ENCODE measurements at regions not wholly inside any gene's neighbourhood (a gene's known extent, or its start where the extent isn't known, plus 50 kb on each side); places are given as distances from the start of the nearest gene placed in this dataset.
A peak's percentile ranks its signal among the peaks of the same experiment; 100 is the strongest.

GRCh38 chr4:111274060-111274459 is 651.2 kb upstream of the PITX2 start:
- H3K4me3 ChIP-seq (ENCODE audit: low read depth, low read length) = no peak overlapping the region
- TF ChIP-seq, protein P1, sequence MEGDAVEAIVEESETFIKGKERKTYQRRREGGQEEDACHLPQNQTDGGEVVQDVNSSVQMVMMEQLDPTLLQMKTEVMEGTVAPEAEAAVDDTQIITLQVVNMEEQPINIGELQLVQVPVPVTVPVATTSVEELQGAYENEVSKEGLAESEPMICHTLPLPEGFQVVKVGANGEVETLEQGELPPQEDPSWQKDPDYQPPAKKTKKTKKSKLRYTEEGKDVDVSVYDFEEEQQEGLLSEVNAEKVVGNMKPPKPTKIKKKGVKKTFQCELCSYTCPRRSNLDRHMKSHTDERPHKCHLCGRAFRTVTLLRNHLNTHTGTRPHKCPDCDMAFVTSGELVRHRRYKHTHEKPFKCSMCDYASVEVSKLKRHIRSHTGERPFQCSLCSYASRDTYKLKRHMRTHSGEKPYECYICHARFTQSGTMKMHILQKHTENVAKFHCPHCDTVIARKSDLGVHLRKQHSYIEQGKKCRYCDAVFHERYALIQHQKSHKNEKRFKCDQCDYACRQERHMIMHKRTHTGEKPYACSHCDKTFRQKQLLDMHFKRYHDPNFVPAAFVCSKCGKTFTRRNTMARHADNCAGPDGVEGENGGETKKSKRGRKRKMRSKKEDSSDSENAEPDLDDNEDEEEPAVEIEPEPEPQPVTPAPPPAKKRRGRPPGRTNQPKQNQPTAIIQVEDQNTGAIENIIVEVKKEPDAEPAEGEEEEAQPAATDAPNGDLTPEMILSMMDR (conservative IDR thresholded peaks at IDR 0.05; ENCODE audit: low read depth, low read length) = no peak
- no peak for DNase-seq (ENCODE audit: low read depth)

- TF ChIP-seq, protein P1 (conservative IDR thresholded peaks at IDR 0.05; ENCODE audit: low read depth, low read length) = no peak
- no peak for DNase-seq (ENCODE audit: low read depth)
These were observed 651.6 kb upstream of the PITX2 start for GRCh38 chr4:111274486-111274885.

GRCh38 chr4:111281219-111281618 is 658.3 kb upstream of the PITX2 start:
- TF ChIP-seq, protein P1 (conservative IDR thresholded peaks at IDR 0.05; ENCODE audit: low read depth, low read length) = no peak
- DNase-seq (ENCODE audit: low read depth) = no peak
- H3K4me3 ChIP-seq (ENCODE audit: low read depth, low read length) = no peak overlapping the region

More at GRCh38 chr4:111274486-111274885, 651.6 kb upstream of the PITX2 start:
- H3K4me3 ChIP-seq (ENCODE audit: low read depth, low read length) = no peak overlapping the region

GRCh38 chr4:111282035-111282434 is 659.2 kb upstream of the PITX2 start:
- H3K4me3 ChIP-seq (ENCODE audit: low read depth, low read length) = no peak overlapping the region
- TF ChIP-seq, protein P1 (conservative IDR thresholded peaks at IDR 0.05; ENCODE audit: low read depth, low read length) = no peak
- DNase-seq (ENCODE audit: low read depth) = no peak

- TF ChIP-seq, protein P1 (conservative IDR thresholded peaks at IDR 0.05; ENCODE audit: low read depth, low read length) = peak; percentile 98
- DNase-seq (ENCODE audit: low read depth) = no peak
These were observed 660.3 kb upstream of the PITX2 start for GRCh38 chr4:111283066-111283677.

GRCh38 chr4:111296466-111296865 is 673.6 kb upstream of the PITX2 start:
- H3K4me3 ChIP-seq (ENCODE audit: low read depth, low read length) = no peak overlapping the region
- DNase-seq (ENCODE audit: low read depth) = no peak
- TF ChIP-seq, protein P1 (conservative IDR thresholded peaks at IDR 0.05; ENCODE audit: low read depth, low read length) = no peak

More at GRCh38 chr4:111283066-111283677, 660.3 kb upstream of the PITX2 start:
- H3K4me3 ChIP-seq (ENCODE audit: low read depth, low read length) = no peak overlapping the region

DNA sequence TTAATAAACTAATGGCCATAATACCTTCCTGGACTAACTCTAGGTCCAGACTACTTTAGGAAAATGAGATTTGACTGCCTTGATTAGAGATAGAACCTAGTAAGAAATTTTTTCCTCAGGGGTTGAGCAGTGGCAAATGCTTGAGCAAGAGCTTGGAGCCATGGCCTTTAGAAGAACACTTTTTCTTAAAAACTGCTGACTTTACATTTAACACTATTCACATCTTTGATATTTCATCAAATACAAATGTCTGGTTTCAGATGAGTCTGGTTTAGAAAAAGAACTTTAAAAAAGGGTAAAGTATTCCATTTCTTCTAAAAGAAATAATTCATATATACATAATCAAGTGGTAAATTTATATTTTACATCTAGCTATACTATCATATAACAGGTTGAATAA is 680.9 kb upstream of the PITX2 start:
- no peak overlapping the region for H3K4me3 ChIP-seq (ENCODE audit: low read depth, low read length)
- TF ChIP-seq, protein P1 (conservative IDR thresholded peaks at IDR 0.05; ENCODE audit: low read depth, low read length) = no peak
- no peak for DNase-seq (ENCODE audit: low read depth)
